Transverse colon (tissue), 4 donors: ENCODE measurements at regions not wholly inside any gene's neighbourhood (a gene's known extent, or its start where the extent isn't known, plus 50 kb on each side); places are given as distances from the start of the nearest gene placed in this dataset.
"Not testable (repeated sequence)": the region's sequence is repeated elsewhere in the genome, so short reads cannot be mapped to it uniquely, and the experiment has no call there.

ENCODE experiments used
- DNase-seq: peaks from one replicate; pipeline ENCODE4 v3.0.0-alpha.2; 2019
- H3K27ac ChIP-seq, 4 donors: fragments of 200-600 bp; sonication (generic); 2 replicates each; pipeline ENCODE4 v1.5.1; 2016 to 2018; ENCODE audit warnings: inconsistent platforms in 4 of 4
- H3K27me3 ChIP-seq: fragments of 200-600 bp; sonication (generic); 2 replicates; pipeline ENCODE4 v1.5.1; 2017; ENCODE audit warnings: inconsistent platforms
- H3K36me3 ChIP-seq, 4 donors: fragments of 200-600 bp; sonication (generic); 2 replicates each; pipeline ENCODE4 v1.5.1; 2017 to 2019; ENCODE audit warnings: inconsistent platforms in 4 of 4
- H3K4me1 ChIP-seq, 4 donors: fragments of 200-600 bp; sonication (generic); 2 replicates each; pipeline ENCODE4 v1.5.1; 2017 to 2020; ENCODE audit warnings: inconsistent platforms in 4 of 4
- H3K4me3 ChIP-seq, 4 donors: fragments of 200-600 bp; sonication (generic); 1 replicate in 1 of 4; 2 replicates in 3 of 4; pipeline versions ENCODE4 v1.5.1 to v1.6.1; 2017 to 2019; ENCODE audit warnings: inconsistent platforms in 4 of 4
- H3K9me3 ChIP-seq, 2 donors: fragments of 200-600 bp; sonication (generic); 2 replicates each; pipeline ENCODE4 v1.5.1; 2017 to 2019; ENCODE audit warnings: inconsistent platforms in 2 of 2
- CTCF ChIP-seq, 5 experiments: fragments of 200-600 bp in 3 of 5; fragments of 450-650 bp in 2 of 5; sonication (generic) in 3 of 5; IDR thresholded peaks; 1 replicate in 2 of 5; 2 replicates in 3 of 5; pipeline ENCODE4 v1.5.1; 2016 to 2017; ENCODE audit warnings: antibody characterized with exemption in 5 of 5, inconsistent platforms in 3 of 5, mild to moderate bottlenecking in 2 of 5, moderate library complexity in 1 of 5
- EP300 ChIP-seq: sonication (generic); formaldehyde crosslinking; IDR thresholded peaks from one replicate; pipeline ENCODE4 v1.6.1; 2017; ENCODE audit warnings: antibody characterized with exemption, low read depth
- POLR2A ChIP-seq: fragments of 450-650 bp; IDR thresholded peaks from one replicate; pipeline ENCODE4 v1.6.1; 2016; ENCODE audit warnings: antibody characterized with exemption, mild to moderate bottlenecking, moderate library complexity
- POLR2AphosphoS5 ChIP-seq, 3 donors: sonication (generic); formaldehyde crosslinking; IDR thresholded peaks; one replicate each; pipeline ENCODE4 v1.6.1; 2016; ENCODE audit warnings: antibody characterized with exemption in 3 of 3
- WGBS, 2 donors: methylation state at CpG; one replicate each; pipeline ENCODE4 v1.1.5; 2018; ENCODE audit warnings: low coverage in 1 of 2; 5-methylcytosine and 5-hydroxymethylcytosine counted together
- in situ Hi-C, 4 donors: fragments of 200-750 bp; cut with MboI; loops; one replicate each; pipeline versions ENCODE4 v1.15.0 to v1.15.1; 2017; ENCODE audit warnings: low sequenced_read_pairs in 3 of 4, low pct_ligation_motif_present in 1 of 4, low pct_unique_long_range_greater_than_20kb in 1 of 4
- intact Hi-C: fragments of 100-400 bp; cut with DNase I; formaldehyde crosslinking; loops from one replicate; pipeline ENCODE4 v1.15.1; 2023; ENCODE audit warnings: low total_unique reads

GRCh38 chr21:35520302-35520701, 471.2 kb upstream of the RUNX1 start:
- Histone ChIP-seq H3K36me3 (no peaks in the 10 kb centered on the region), H3K9me3 (no peaks in the 10 kb centered on the region), H3K4me3 (no peak overlapping the region), H3K27ac (no peak overlapping the region), H3K4me1 (no peaks in the 10 kb centered on the region), H3K27me3 (no peaks in the 10 kb centered on the region)
- TF ChIP-seq POLR2A, result no peak
- in situ Hi-C loops (no loop called here), intact Hi-C loops (no loop called here)
- WGBS, 2 donors, result 35 to 45% methylated on average over 6 to 8 of the region's 8 CpGs
- no peak for DNase-seq

GRCh38 chr21:35517865-35518264, 468.8 kb upstream of the RUNX1 start:
- in situ Hi-C loops (no loop called here), intact Hi-C loops (no loop called here)
- no peak for TF ChIP-seq EP300
- TF ChIP-seq POLR2A, result no peak
- TF ChIP-seq POLR2AphosphoS5 (IDR thresholded peaks at IDR 0.05), result no peak
- no peak for TF ChIP-seq CTCF (IDR thresholded peaks at IDR 0.05)
- H3K27ac ChIP-seq, result no peak overlapping the region
- H3K36me3 ChIP-seq, result no peaks in the 10 kb centered on the region
- WGBS, 2 donors, result 65 to 69% methylated on average over 6 of the region's 6 CpGs
- H3K4me3 ChIP-seq, result no peak overlapping the region
- H3K27me3 ChIP-seq, result no peaks in the 10 kb centered on the region
- DNase-seq, result no peak
- no peaks in the 10 kb centered on the region for H3K9me3 ChIP-seq
- H3K4me1 ChIP-seq, result no peaks in the 10 kb centered on the region

GRCh38 chr21:35516292-35516691, 467.2 kb upstream of the RUNX1 start:
- H3K9me3 ChIP-seq, H3K27ac ChIP-seq, H3K4me1 ChIP-seq, H3K27me3 ChIP-seq, DNase-seq, H3K36me3 ChIP-seq, intact Hi-C loops, in situ Hi-C loops, H3K4me3 ChIP-seq: not testable (repeated sequence)
- WGBS, 2 donors, result 71 to 92% methylated on average over 2 of the region's 2 CpGs

DNA sequence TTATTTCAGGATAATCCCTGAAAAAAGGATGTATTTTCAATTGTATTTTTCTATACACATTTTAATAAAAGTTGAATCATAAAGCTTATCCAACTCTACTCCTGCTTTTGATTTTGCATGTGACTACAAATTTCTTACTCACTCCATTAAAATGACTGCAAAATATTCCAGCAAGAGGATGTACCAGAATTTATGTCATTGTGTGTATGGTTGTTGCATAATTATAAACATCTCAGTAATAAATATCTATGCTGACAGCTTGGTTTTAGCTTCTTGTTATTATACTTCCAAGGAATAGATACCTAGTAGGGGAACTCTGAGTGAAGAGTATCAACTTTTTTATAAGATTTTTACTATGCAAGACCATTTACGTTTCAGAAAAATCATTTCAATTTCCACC, 463.2 kb upstream of the RUNX1 start:
- Histone ChIP-seq H3K9me3 (no peaks in the 10 kb centered on the region), H3K4me1 (peaks cover 0 to 2% (median 0%) of the 10 kb centered on the region in 4 donors), H3K27me3 (no peaks in the 10 kb centered on the region), H3K4me3 (no peak overlapping the region), H3K27ac (no peak overlapping the region), H3K36me3 (no peaks in the 10 kb centered on the region)
- intact Hi-C loops (no loop called here), in situ Hi-C loops (no loop called here)
- no peak for TF ChIP-seq POLR2AphosphoS5 (IDR thresholded peaks at IDR 0.05)
- no peak for TF ChIP-seq CTCF (IDR thresholded peaks at IDR 0.05)
- no peak for TF ChIP-seq EP300
- no peak for TF ChIP-seq POLR2A
- DNase-seq, result no peak
- WGBS, 2 donors, result 85 to 87% methylated on average over 1 of the region's 1 CpG

GRCh38 chr21:35511696-35512162, 462.6 kb upstream of the RUNX1 start:
- Histone ChIP-seq H3K27me3 (no peaks in the 10 kb centered on the region), H3K9me3 (no peaks in the 10 kb centered on the region), H3K36me3 (no peaks in the 10 kb centered on the region), H3K27ac (no peak overlapping the region), H3K4me3 (no peak overlapping the region), H3K4me1 (peaks cover 0 to 6% (median 0%) of the 10 kb centered on the region in 4 donors)
- intact Hi-C loops (no loop called here), in situ Hi-C loops (no loop called here)
- WGBS, 2 donors, result 67 to 77% methylated on average over 4 of the region's 4 CpGs
- TF ChIP-seq CTCF (IDR thresholded peaks at IDR 0.05) (no peak), POLR2AphosphoS5 (IDR thresholded peaks at IDR 0.05) (no peak), POLR2A (no peak), EP300 (no peak)
- no peak for DNase-seq
